Skeletal muscle tissue (tissue), 3 donors: ENCODE measurements at regions not wholly inside any gene's neighbourhood (a gene's known extent, or its start where the extent isn't known, plus 50 kb on each side); places are given as distances from the start of the nearest gene placed in this dataset.
"Not testable (repeated sequence)": the region's sequence is repeated elsewhere in the genome, so short reads cannot be mapped to it uniquely, and the experiment has no call there.

ENCODE experiments used
- H3K27ac ChIP-seq: one replicate; pipeline ENCODE4 v1.7.0; 2013; ENCODE audit warnings: mild to moderate bottlenecking, low read depth, low read length, inconsistent platforms
- H3K27me3 ChIP-seq, 3 donors: one replicate each; pipeline ENCODE4 v1.7.0; 2013; ENCODE audit warnings: low read length in 3 of 3; ENCODE audit not compliant: control insufficient read depth in 3 of 3, insufficient read depth in 3 of 3
- H3K36me3 ChIP-seq, 3 donors: one replicate each; pipeline ENCODE4 v1.7.0; 2013; ENCODE audit warnings: low read length in 3 of 3; ENCODE audit not compliant: control insufficient read depth in 3 of 3, insufficient read depth in 3 of 3
- H3K4me1 ChIP-seq, 3 donors: one replicate each; pipeline ENCODE4 v1.7.0; 2013; ENCODE audit warnings: low read length in 3 of 3, mild to moderate bottlenecking in 3 of 3; ENCODE audit not compliant: control insufficient read depth in 3 of 3, insufficient read depth in 3 of 3
- H3K4me3 ChIP-seq, 3 donors: one replicate each; pipeline ENCODE4 v1.7.0; 2013; ENCODE audit warnings: low read length in 3 of 3
- H3K9ac ChIP-seq, 3 donors: one replicate each; pipeline ENCODE4 v1.7.0; 2013; ENCODE audit warnings: low read length in 3 of 3, mild to moderate bottlenecking in 3 of 3, moderate library complexity in 2 of 3, low read depth in 1 of 3
- H3K9me3 ChIP-seq, 3 donors: one replicate each; pipeline ENCODE4 v1.7.0; 2013; ENCODE audit warnings: low read length in 3 of 3; ENCODE audit not compliant: control insufficient read depth in 3 of 3
- donor health status: Osteomylitis.

DNA sequence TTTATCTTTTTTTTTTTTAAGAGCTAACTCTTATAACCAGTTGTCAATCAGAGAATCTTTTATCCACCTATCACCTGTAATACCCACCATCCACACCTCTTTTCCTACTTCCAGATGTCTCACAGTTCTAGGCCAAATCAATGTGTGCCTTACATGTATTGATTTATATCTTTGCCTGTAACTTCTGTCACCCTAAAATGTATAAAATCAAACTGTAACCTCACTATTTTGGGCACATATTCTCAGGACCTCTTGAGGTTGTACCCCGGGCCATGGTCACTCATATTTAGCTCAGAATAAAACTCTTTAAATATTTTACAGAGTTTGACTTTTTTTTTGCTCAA, 404.7 kb upstream of the RORB start:
- Histone ChIP-seq H3K27me3 (no peaks in the 10 kb centered on the region), H3K9ac (no peak overlapping the region), H3K27ac (no peak overlapping the region), H3K4me1 (no peaks in the 10 kb centered on the region), H3K9me3 (no peaks in the 10 kb centered on the region), H3K36me3 (no peaks in the 10 kb centered on the region), H3K4me3 (no peak overlapping the region)

DNA sequence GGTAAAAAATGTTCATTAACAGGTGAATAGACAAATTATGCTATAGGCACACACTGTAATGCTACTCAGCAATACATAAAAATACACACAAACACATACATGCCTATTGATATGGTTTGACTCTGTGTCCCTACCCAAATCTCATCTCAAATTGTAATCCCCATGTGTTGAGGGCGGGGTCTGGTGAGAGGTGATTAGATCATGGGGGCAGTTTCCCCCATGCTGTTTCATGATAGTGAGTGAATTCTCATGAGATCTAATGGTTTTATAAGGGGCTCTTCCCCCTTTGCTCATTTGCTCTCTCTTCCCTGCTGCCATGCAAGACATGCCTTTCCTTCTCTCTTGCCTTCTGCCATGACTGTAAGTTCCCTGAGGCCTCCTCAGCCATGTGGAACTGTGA, 403.1 kb upstream of the RORB start:
- H3K9ac ChIP-seq, H3K27ac ChIP-seq: not testable (repeated sequence)

DNA sequence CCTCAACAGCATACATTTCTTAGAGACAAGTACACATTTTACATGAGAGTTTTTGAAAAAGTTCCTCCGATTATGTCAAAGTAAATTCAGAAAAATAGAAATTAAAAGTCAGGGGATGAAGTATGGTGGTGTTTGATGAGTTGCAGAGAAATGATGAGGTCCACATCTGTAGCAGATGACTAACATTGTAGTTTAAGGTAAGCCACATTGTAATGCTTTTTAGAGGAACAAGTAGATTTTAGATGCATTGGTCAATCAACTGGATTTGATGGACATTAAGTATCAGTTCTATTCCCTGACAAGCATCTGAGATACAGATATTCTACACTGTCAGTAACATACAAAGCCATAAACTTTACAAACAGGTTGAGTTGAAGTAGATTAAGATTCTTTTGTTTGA, 402.4 kb upstream of the RORB start:
- H3K4me3 ChIP-seq: no peak overlapping the region
- no peaks in the 10 kb centered on the region for H3K4me1 ChIP-seq
- H3K27ac ChIP-seq: no peak overlapping the region
- H3K9me3 ChIP-seq: no peaks in the 10 kb centered on the region
- no peaks in the 10 kb centered on the region for H3K27me3 ChIP-seq
- no peaks in the 10 kb centered on the region for H3K36me3 ChIP-seq
- no peak overlapping the region for H3K9ac ChIP-seq

More for the DNA sequence above, 403.1 kb upstream of the RORB start:
- H3K4me3 ChIP-seq, H3K27me3 ChIP-seq, H3K9me3 ChIP-seq, H3K4me1 ChIP-seq, H3K36me3 ChIP-seq: not testable (repeated sequence)

DNA sequence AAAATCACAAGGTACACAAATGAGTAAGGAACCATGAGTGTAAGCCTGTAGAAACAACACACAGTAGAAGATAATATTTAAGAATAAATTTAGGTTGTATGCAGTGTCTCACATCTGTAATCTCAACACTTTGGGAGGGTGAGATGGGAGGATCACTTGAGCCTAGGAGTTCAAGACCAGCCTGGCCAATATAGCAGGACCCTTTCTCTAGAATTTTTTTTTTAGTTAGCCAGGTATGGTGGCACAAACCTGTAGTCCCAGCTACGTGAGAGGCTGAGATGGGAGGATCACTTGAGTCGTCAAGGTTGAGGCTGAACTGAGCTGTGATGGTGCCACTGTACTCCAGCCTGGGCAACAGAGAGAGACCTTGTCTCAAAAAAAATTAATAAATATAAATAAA, 401.2 kb upstream of the RORB start:
- H3K36me3 ChIP-seq: no peaks in the 10 kb centered on the region
- no peaks in the 10 kb centered on the region for H3K27me3 ChIP-seq
- H3K9me3 ChIP-seq: no peaks in the 10 kb centered on the region
- H3K9ac ChIP-seq: no peak overlapping the region
- no peak overlapping the region for H3K27ac ChIP-seq
- no peak overlapping the region for H3K4me3 ChIP-seq
- no peaks in the 10 kb centered on the region for H3K4me1 ChIP-seq

DNA sequence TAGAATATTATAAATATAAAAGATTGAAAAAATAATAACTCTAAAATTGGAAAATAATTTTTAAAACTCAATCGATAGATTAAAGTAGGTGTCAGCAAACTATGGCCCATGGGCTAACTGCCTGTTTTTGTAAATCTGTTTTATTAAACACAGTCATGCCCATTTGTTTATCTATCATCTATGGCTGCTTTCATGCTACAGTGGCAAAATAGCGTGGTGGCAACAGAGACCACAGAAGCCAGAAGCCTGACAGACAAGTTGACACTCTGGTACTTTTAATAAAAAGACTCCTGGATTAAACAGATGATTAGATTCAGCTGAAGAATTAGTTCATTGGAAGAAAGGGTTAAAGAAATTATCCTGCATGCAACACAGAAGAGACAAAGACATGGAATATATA, 400.7 kb upstream of the RORB start:
- Histone ChIP-seq H3K4me1 (no peaks in the 10 kb centered on the region), H3K36me3 (no peaks in the 10 kb centered on the region), H3K9me3 (no peaks in the 10 kb centered on the region), H3K4me3 (no peak overlapping the region), H3K27ac (no peak overlapping the region), H3K27me3 (no peaks in the 10 kb centered on the region), H3K9ac (no peak overlapping the region)

DNA sequence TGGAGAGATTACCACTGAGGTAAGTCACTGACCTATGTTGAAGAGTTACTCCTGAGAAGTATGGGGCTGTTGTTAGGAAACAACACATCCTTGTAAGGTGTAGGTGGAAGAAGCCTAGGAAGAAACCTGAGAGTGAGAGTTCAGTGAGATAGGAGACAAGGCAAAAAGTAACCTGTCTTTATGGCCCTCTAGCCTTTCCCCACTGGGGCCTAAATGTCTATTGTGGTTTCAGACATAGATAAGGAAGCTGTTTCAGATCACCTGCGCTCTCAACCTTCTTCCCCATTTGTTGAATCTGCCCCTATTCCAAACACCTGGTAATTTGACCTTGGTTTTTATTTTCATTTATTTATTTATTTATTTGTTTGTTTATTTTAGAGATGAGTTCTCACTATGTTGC, 397.1 kb upstream of the RORB start:
- H3K4me1 ChIP-seq: no peaks in the 10 kb centered on the region
- no peak overlapping the region for H3K4me3 ChIP-seq
- no peak overlapping the region for H3K27ac ChIP-seq
- no peaks in the 10 kb centered on the region for H3K36me3 ChIP-seq
- H3K9ac ChIP-seq: no peak overlapping the region
- H3K27me3 ChIP-seq: no peaks in the 10 kb centered on the region
- H3K9me3 ChIP-seq: no peaks in the 10 kb centered on the region

DNA sequence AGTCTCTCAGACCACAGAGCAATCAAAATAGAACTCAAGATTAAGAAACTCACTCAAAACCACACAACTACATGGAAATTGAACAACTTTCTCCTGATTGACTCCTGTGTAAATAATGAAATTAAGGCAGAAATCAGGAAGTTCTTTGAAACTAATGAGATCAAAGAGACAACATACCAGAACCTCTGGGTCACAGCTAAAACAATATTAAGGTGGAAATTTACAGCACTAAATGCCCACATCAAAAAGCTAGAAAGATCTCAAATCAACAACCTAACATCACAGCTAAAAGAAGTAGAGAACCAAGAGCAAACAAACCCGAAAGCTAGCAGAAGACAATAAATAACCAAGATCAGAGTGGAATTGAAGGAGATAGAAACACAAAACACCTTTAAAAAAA, 395.0 kb upstream of the RORB start:
- H3K9me3 ChIP-seq, H3K9ac ChIP-seq, H3K4me1 ChIP-seq, H3K27ac ChIP-seq, H3K4me3 ChIP-seq, H3K36me3 ChIP-seq, H3K27me3 ChIP-seq: not testable (repeated sequence)

DNA sequence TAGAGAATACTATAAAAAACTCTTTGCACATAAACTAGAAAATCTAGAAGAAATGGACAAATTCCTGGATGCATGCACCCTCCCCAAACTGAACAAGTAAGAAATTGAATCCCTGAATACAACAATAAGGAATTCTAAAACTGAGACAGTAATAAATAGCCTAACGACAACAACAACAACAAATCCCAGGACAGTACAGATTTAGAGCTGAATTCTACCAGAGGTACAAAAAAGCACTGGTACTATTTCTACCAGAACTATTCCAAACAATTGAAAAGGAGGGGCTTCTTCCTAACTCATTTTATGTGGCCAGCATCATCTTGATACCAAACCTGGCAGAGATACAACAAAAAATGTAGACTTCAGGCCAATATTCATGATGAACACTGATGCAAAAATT, 394.4 kb upstream of the RORB start:
- Histone ChIP-seq H3K4me3 (no peak overlapping the region), H3K9ac (no peak overlapping the region), H3K27me3 (no peaks in the 10 kb centered on the region), H3K4me1 (no peaks in the 10 kb centered on the region), H3K36me3 (no peaks in the 10 kb centered on the region), H3K9me3 (no peaks in the 10 kb centered on the region), H3K27ac (no peak overlapping the region)

DNA sequence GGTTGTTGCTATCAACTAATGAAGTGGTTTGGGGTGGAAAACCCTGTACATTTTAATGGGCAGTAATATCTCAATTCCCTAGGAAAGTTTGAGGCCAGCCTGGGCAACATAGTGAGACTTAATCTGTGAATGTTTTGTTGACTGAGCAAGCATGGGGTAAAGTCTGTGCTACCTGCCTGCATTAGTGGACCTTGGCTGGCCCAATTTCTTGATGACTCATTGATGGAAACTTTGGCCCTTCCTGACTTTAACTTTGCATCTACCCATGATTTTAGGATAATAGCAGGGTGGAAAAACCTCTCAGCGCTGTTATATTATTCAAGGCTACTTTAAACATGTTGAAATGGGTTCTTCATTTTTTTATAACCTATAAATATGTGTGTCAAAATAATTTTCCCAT, 389.4 kb upstream of the RORB start:
- no peaks in the 10 kb centered on the region for H3K4me1 ChIP-seq
- no peaks in the 10 kb centered on the region for H3K9me3 ChIP-seq
- no peak overlapping the region for H3K27ac ChIP-seq
- no peaks in the 10 kb centered on the region for H3K27me3 ChIP-seq
- no peaks in the 10 kb centered on the region for H3K36me3 ChIP-seq
- H3K4me3 ChIP-seq: no peak overlapping the region
- H3K9ac ChIP-seq: no peak overlapping the region

DNA sequence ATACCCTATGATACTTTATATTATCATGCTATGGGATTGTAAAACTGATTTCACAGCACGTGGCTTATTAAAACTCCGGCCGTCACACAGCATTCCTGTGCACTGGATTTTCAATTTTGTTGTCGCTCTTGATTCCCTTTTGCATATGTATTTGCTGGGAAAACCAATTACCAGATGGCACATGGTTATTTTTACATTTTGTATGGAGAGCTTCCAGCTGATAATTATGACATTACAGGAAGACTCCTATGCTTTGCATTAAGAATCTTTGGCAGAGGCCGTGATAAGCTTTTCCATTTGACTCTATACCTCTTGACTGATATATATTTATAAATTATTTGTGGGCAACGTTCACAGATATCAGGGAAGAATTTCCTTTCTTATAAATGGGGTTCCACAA, 381.2 kb upstream of the RORB start:
- no peaks in the 10 kb centered on the region for H3K27me3 ChIP-seq
- no peak overlapping the region for H3K4me3 ChIP-seq
- H3K4me1 ChIP-seq: no peaks in the 10 kb centered on the region
- H3K9ac ChIP-seq: no peak overlapping the region
- H3K27ac ChIP-seq: no peak overlapping the region
- no peaks in the 10 kb centered on the region for H3K36me3 ChIP-seq
- no peaks in the 10 kb centered on the region for H3K9me3 ChIP-seq

DNA sequence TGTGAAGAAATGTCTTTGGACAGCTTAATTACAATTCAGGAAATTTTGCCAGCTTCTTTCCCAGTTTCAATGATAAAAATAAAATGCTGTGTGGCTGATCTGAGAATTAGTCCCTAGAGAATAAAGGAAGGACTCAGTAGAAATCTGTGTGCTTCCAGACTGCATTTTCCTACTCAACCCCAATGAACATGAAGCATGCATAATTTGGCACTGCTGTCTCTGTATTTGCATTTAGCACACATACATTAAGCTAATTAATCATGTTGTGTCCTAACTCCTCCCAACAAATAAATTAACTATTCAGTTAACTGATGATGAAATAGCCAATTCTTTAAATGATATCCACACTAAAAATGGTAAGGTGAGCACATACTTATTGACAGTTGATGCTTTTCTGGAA, 380.0 kb upstream of the RORB start:
- no peaks in the 10 kb centered on the region for H3K27me3 ChIP-seq
- no peak overlapping the region for H3K9ac ChIP-seq
- no peak overlapping the region for H3K4me3 ChIP-seq
- no peaks in the 10 kb centered on the region for H3K4me1 ChIP-seq
- no peaks in the 10 kb centered on the region for H3K36me3 ChIP-seq
- H3K9me3 ChIP-seq: no peaks in the 10 kb centered on the region
- no peak overlapping the region for H3K27ac ChIP-seq
